Tongue (tissue), 1 donor: ENCODE measurements at regions not wholly inside any gene's neighbourhood (a gene's known extent, or its start where the extent isn't known, plus 50 kb on each side); places are given as distances from the start of the nearest gene placed in this dataset.
"Not testable (repeated sequence)": the region's sequence is repeated elsewhere in the genome, so short reads cannot be mapped to it uniquely, and the experiment has no call there.

Experiments
- DNase-seq: peaks from one replicate; pipeline ENCODE4 v3.0.0-alpha.2; 2015

GRCh38 chr3:164927728-164928127 lies 150.6 kb downstream of the SI start:
- DNase-seq, result no peak

GRCh38 chr3:164918905-164919304 lies 159.4 kb downstream of the SI start:
- DNase-seq, result no peak

- no peak for DNase-seq
Measured at GRCh38 chr3:164912916-164913315, 165.4 kb downstream of the SI start.

GRCh38 chr3:164903820-164904451 lies 174.4 kb downstream of the SI start:
- DNase-seq, result peak; percentile 44

- no peak for DNase-seq
Measured at GRCh38 chr3:164897342-164897741, 181.0 kb downstream of the SI start.

- DNase-seq, result no peak
Measured at GRCh38 chr3:164890061-164890460, 188.2 kb downstream of the SI start.

- no peak for DNase-seq
Measured at GRCh38 chr3:164883171-164883570, 195.1 kb downstream of the SI start.

GRCh38 chr3:164879201-164879600 lies 199.1 kb downstream of the SI start:
- DNase-seq, result no peak

GRCh38 chr3:164864454-164864853 lies 213.8 kb downstream of the SI start:
- no peak for DNase-seq

- no peak for DNase-seq
Measured at GRCh38 chr3:164852866-164853265, 225.4 kb downstream of the SI start.

- DNase-seq, result no peak
Measured at GRCh38 chr3:164851905-164852304, 226.4 kb downstream of the SI start.

- no peak for DNase-seq
Measured at GRCh38 chr3:164851204-164851603, 227.1 kb downstream of the SI start.

- DNase-seq, result no peak
Measured at GRCh38 chr3:164848923-164849322, 229.4 kb downstream of the SI start.

GRCh38 chr3:164845739-164846138 lies 232.6 kb downstream of the SI start:
- DNase-seq, result no peak

GRCh38 chr3:164832216-164832615 lies 246.1 kb downstream of the SI start:
- DNase-seq, result no peak

- no peak for DNase-seq
Measured at GRCh38 chr3:164818318-164818717, 260.0 kb downstream of the SI start.

- DNase-seq, result no peak
Measured at GRCh38 chr3:164814106-164814505, 264.2 kb downstream of the SI start.

- no peak for DNase-seq
Measured at GRCh38 chr3:164812042-164812441, 266.3 kb downstream of the SI start.

- DNase-seq, result no peak
Measured at GRCh38 chr3:164806188-164806587, 272.1 kb downstream of the SI start.

- DNase-seq, result no peak
Measured at GRCh38 chr3:164794099-164794498, 284.2 kb downstream of the SI start.

- DNase-seq, result no peak
Measured at GRCh38 chr3:164791263-164791662, 287.0 kb downstream of the SI start.

GRCh38 chr3:164784407-164784806 lies 293.9 kb downstream of the SI start:
- not testable (repeated sequence) for DNase-seq

- no peak for DNase-seq
Measured at GRCh38 chr3:164781755-164782154, 296.5 kb downstream of the SI start.

- DNase-seq, result no peak
Measured at GRCh38 chr3:164779816-164780215, 298.5 kb downstream of the SI start.

- DNase-seq, result peak; percentile 40
Measured at GRCh38 chr3:164752812-164753211, 325.5 kb downstream of the SI start.
